ENCODE measurements at regions not wholly inside any gene's neighbourhood (a gene's known extent, or its start where the extent isn't known, plus 50 kb on each side); places are given as distances from the start of the nearest gene placed in this dataset.

DNA sequence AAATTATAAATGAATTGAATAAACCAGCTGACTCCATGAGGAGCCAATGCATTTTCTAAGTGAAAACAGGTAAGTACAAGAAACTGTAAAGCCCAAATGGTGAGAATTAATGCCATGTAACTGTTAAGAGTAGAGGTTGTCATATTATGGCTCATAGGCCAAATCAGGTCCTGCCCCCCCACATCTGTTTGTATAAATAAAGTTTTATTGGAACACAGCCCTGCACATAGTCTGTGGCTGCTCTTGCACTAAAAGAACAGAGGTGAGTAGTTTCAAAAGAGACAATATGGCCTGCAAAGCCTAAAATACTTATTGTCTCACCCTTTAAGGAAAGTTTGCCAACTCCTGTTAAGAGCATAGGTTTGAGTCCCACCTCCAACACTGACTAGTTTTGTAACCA lies 140.5 kb upstream of the SRRM4 start:
- TF ChIP-seq CTCF (IDR thresholded peaks at IDR 0.05; ENCODE audit: borderline replicate concordance, extremely low read depth, low read length, poor library complexity, severe bottlenecking) (no peak), EZH2 (IDR thresholded peaks at IDR 0.05; ENCODE audit: borderline replicate concordance, low read depth, low read length, severe bottlenecking) (no peak)
